ENCODE measurements at regions not wholly inside any gene's neighbourhood (a gene's known extent, or its start where the extent isn't known, plus 50 kb on each side); places are given as distances from the start of the nearest gene placed in this dataset.
A peak's percentile ranks its signal among the peaks of the same experiment; 100 is the strongest.
"Not testable (repeated sequence)": the region's sequence is repeated elsewhere in the genome, so short reads cannot be mapped to it uniquely, and the experiment has no call there.

DNA sequence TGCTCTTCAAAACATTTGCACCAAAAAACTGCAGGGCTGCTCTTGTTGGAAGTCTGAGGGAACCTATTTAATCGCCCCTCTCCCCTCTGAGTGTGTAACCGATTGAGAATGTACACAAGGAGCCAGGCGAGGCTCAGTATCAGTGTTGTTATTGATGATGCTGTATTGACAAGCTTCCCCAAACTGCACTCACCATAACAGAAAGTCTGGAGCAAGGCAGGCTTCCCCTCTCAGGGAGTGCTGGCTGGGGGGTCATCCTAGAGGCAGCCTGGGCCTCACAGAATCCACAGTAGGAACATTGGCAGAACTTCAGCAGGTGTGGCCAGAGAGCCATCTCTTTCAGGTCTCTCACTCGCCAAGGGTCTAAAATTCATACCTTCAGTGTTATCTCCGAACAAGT lies 58.1 kb upstream of the TUNAR start:
- no peak for DNase-seq (ENCODE audit: low read depth in 1 of 2, low spot score in 1 of 2)

DNA sequence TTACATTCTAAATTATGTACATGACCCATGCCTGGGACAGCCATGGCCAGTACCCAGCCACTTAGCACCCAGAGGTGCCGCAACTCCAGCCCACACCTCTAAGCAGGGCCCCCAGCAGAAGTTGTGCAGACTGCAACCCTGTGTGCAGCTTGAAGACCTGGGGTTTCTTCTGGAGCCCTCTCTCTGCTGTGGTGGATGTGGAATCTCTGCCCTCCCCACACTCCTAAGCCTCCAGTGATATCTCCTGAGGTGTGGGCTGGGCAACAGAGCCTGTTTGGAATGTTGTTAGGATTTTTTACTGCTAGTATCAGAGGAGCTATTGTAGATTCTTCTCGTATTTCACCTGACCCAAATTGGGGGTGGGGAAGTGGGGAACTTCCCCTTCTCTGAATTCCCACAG lies 59.4 kb upstream of the TUNAR start:
- DNase-seq (ENCODE audit: low read depth in 1 of 2, low spot score in 1 of 2): no peak

DNA sequence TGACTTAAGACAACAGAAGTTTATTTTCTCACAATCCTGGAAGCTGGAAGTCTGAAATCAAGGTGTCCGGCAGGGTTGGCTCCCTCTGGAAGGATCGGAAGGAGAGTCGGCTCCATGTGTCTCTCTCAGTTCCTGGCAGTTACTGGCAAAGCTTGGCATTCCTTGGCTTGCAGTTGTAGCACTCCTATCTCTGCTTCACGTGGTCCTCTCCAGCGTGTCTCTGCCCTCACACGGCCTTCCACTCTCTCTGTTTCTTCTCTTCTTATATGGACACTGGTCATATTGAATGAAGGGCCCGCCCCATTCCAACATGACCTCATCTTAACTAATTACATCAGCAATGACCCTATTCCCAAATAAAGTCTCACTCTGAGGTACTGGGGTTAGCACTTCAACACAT lies 60.1 kb upstream of the TUNAR start:
- no peak for DNase-seq (ENCODE audit: low read depth in 1 of 2, low spot score in 1 of 2)

DNA sequence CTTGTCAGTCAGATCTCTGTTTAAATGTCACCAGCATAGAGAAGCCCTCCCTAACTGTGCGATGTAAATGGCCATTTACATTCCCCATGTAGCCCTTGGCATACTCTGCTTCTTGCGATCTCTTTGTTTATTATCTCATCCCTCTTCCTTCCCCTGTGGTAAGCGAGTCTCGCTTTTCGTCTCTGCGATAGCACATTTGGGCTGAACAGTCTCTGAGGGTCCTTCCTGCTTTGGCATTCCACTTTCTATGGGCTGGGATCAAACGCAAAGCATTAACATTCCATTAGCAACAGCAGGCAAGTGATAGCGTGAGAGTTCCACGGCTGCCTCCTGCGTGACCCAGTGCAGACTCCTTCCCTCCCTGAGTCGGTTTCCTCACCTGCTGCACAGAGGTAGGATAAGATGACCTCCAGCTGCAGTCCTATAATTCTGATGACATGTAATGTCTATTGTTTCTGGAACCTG lies 61.4 kb upstream of the TUNAR start:
- no peak for DNase-seq (ENCODE audit: low read depth in 1 of 2, low spot score in 1 of 2)

DNA sequence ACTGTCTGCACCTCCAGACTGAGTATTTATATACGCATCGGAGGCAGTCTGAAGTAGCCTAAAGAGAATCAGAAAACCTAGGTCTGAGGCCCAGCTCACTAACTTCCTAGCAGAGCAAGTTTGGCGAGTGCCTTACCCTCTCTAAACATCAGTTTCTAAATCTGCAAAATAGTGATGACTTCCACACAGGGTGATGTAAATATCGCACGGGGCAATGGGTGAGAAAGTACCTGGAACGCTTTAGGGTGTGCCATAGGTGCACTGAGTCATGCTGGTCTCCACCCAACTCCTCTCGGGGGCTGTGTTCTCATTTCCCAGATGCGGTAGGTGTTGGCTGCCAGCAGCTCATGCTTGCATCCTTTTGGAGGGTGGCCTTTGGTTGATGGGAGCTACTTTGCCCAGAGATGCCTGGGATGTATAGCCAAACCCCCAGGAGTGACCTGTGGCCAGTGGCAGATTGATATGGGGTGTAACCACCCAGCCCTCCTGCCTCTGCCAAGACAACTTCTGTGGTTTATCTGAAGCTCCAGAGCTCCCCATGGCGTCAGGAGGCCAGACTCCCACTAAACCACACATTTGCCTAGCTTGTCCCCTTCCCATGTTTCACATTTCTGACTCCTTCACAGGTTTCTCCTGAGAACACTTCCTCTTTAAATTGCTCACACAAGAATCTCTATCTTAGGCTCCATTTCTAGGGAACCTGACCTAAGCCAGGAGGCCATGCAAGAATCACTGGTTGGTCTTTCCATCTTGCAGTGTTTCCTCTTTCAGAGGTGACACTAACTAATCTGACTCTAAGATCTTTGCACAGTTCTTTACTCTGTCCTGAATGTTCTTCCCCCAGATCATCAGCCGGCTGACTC lies 62.0 kb upstream of the TUNAR start:
- DNase-seq (ENCODE audit: low read depth in 1 of 2, low spot score in 1 of 2): no peak

DNA sequence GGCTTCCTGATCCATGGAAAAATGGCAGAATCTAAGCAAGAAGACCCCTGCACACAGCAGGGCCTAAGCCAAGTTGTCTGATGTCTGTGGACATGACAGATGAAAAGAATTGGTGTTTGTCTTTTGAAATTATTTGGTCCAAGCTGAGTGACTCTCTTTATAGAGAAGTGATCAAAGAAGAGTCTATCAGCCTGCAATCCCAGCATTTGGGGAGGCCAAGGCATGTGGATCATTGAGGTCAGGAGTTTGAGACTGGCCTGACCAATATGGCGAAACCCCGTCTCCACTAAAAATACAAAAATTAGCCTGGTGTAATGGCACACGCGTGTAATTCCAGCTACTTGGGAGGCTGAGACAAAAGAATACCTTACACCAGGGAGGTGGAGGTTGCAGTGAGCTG lies 64.8 kb upstream of the TUNAR start:
- no peak for DNase-seq (ENCODE audit: low read depth in 1 of 2, low spot score in 1 of 2)

- DNase-seq (ENCODE audit: low read depth in 1 of 2, low spot score in 1 of 2): no peak
Measured at GRCh38 chr14:95808371-95808770, 68.3 kb upstream of the TUNAR start.

DNA sequence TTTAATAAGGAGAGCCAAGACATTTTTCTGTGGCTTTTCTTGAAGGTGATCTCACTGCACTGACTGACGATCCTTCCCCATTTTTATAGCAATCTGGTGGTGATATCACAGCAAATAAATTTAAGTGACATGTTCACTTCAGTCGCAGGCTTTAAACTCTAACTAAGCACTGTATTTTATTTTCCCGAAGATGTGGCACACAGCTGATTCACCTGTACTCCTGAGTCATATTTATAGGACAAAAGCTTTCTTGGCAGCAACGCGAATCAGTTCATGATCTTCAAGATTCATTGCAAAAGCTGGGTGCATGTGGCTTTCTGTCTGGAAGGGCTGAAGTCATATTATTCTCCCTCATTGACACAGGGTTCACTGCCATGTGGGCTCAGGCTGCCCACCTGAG lies 79.8 kb upstream of the TUNAR start:
- no peak for DNase-seq (ENCODE audit: low read depth in 1 of 2, low spot score in 1 of 2)

- DNase-seq (ENCODE audit: low read depth in 1 of 2, low spot score in 1 of 2): no peak
Measured at GRCh38 chr14:95787941-95788340, 74.0 kb upstream of the TCL1A start.

DNA sequence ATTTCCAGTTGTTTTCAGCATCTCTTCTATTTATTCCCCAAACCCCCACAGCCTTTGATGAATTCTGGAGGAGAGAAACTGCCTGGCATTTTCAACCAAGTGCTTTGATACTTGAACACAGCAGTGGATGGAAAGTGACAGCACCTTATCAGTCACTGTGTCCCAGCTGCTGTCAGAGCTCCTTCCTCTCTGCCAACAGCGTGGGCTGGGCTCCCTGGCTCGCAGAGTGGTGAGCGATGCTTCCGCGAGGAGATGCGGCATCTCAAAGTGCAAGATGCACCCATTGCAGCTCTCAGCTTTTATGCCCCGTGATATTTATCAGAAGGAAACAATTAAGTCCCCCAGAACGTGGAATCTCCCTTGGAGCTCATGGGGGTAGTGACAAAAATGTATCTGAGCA lies 72.6 kb upstream of the TCL1A start:
- no peak for DNase-seq (ENCODE audit: low read depth in 1 of 2, low spot score in 1 of 2)

GRCh38 chr14:95784137-95784536 lies 70.2 kb upstream of the TCL1A start:
- no peak for DNase-seq (ENCODE audit: low read depth in 1 of 2, low spot score in 1 of 2)

- no peak for DNase-seq (ENCODE audit: low read depth in 1 of 2, low spot score in 1 of 2)
Measured at GRCh38 chr14:95776798-95777534, 63.0 kb upstream of the TCL1A start.

DNA sequence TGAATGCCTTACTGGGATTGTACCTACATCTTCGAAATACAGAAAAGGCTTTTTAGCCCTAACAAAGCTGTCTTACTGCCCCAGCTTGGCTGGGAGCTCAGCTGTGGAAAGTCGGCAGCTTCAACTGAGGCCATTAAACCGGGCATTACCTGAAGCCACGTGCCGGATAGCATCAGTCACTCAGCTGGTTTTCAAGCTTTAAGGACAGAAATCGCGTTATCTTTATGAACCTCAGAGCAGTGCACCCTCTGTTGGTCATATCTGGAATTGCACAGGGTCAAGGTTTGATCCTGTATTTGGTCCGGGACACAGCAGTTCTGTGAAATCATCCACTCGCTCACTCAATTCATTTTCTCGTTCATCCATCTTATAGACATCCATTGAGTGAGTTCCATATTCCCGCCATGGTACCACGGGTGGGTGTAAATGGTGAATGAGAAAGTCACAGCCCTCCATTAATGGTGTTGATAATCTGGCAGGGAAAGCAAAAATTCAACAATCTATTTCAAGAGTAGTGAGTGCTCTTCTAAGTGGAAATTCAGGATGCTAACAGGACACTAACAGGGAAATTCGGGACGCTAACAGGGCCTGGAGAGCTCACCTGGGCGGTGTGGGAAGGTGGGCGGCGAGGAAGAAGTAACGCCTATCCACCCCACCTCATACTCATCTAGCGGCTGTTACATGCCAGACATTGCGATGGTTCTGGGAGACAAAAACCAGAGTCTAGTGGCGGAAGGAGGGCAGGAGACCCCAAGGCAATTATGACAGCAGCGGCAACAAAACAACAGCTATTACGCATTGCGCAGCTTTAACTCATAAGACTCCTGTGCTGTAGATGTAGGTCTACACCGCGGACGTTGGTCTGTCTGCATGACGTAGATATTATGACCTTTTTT lies 60.6 kb upstream of the TCL1A start:
- peak; percentile 6 to 19 for DNase-seq (ENCODE audit: low read depth in 1 of 2, low spot score in 1 of 2)

DNA sequence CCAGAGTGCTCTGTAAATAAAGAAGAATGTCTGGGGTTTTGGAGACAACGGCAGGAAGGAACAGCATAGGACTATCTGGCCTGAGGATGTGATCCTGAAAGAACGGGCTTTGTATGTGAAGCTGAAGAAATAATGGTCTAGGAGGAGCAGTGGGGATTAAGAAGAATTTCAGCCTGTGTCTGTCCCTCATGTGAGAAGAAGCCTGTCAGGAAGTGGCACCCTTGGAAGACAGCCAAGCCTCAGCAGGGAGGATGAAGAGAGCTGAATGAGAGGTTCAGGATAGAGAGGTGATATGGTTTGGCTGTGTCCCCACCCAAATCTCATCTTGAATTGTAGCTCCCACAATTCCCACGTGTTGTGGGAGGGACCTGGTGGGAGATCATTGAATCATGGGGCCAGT lies 56.9 kb upstream of the TCL1A start:
- DNase-seq (ENCODE audit: low read depth in 1 of 2, low spot score in 1 of 2): no peak

DNA sequence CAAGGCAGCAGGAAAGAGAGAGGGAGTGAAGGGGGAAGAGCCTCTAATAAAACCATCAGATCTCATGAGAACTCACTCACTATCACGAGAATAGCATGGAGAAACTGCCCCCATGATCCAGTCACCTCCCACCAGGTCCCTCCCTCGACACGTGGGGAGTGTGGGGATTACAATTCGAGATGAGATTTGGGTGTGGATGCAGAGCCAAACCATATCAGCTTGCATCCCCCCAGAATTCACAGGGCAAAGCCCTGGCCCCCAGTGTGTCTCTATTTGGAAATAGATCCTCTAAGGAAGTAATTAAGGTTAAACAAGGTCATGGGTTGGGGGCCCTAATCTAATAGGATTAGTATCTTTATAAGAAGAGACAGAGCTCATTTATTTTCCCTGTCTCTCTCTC lies 56.1 kb upstream of the TCL1A start:
- DNase-seq (ENCODE audit: low read depth in 1 of 2, low spot score in 1 of 2): no peak

- DNase-seq (ENCODE audit: low read depth in 1 of 2, low spot score in 1 of 2): not testable (repeated sequence)
Measured at GRCh38 chr14:95769431-95769830, 55.5 kb upstream of the TCL1A start.

- DNase-seq (ENCODE audit: low read depth in 1 of 2, low spot score in 1 of 2): no peak
Measured at GRCh38 chr14:95765051-95765450, 51.1 kb upstream of the TCL1A start.

GRCh38 chr14:95763875-95764274 lies 50.0 kb upstream of the TCL1A start:
- DNase-seq (ENCODE audit: low read depth in 1 of 2, low spot score in 1 of 2): no peak

All from activated T-helper 1 cell treated with anti-CD3 and anti-CD28 coated beads, Interleukin-2, amount 50 U/mL, for 16 hours (primary cell).